ENCODE measurements at regions not wholly inside any gene's neighbourhood (a gene's known extent, or its start where the extent isn't known, plus 50 kb on each side); places are given as distances from the start of the nearest gene placed in this dataset.
"Not testable (repeated sequence)": the region's sequence is repeated elsewhere in the genome, so short reads cannot be mapped to it uniquely, and the experiment has no call there.

DNA sequence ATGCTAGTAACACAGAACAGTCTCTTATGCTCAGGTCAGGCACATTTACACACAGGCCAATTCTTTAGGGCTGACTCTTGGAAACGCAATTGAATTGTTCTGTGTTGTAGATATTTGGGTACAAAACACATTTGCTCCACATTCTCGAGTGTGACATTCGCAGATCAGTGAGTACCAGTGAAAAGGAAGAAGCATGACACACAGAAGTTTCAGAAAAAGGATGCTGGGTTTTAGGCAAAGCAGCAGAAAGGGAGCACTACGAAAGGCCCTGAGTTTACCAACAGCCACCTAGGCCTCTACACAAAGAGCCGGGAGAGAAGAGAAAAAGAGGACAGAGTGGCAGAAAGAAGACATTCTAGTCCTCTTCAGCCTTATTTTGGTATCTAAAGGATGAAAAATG is 254.4 kb upstream of the BTG1 start:
- Mint-ChIP-seq H3K27me3 (no peaks in the 10 kb centered on the region), H3K4me3 (peak overlapping the region; percentile 52), H3K27ac (peak overlapping the region; percentile 97), H3K9me3 (peaks cover 10% of the 10 kb centered on the region), H3K4me1 (peaks cover 100% of the 10 kb centered on the region), H3K36me3 (ENCODE audit: low read depth) (peaks cover 17% of the 10 kb centered on the region)
- ATAC-seq (no peak), DNase-seq (no peak)

DNA sequence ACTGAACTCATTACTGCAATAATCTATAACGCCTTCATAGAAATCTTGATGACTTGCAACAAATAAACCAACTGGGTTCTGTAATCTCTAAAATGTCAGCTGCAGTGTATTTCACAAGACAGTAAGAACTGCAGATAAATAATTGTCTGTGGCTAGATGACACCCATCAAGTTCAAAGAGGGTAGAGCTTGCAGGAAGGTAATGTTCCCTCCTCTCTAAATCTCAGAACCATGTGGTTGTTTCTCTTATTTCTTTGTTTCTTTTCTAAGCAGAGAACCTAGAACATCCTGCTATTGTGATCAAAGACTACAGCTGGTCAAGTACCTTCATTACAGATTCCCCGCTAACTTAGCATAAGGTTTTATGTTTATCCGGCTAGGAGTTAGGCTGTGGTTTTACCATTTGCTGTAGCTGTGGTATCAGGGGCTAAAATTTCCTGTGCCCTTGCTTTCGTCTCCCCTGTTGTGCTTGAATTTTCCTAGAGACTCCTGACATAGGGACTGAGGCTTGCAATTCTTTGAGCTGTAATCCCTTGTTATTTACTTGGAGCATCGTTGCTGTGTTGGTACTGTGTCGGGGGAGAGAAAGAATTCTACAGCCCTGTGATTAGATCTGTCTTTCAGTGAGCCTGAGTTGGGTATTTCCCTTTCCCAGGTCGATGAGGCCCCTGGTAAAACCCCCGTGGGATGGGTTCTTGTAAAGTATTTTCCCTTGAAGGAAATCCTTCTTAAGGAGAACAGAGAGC is 253.1 kb upstream of the BTG1 start:
- peaks cover 99% of the 10 kb centered on the region for H3K4me1 Mint-ChIP-seq
- ATAC-seq = peak; percentile 72
- no peak for DNase-seq
- H3K36me3 Mint-ChIP-seq (ENCODE audit: low read depth) = peaks cover 29% of the 10 kb centered on the region
- H3K9me3 Mint-ChIP-seq = peaks cover 23% of the 10 kb centered on the region
- peak overlapping the region; percentile 52 for H3K4me3 Mint-ChIP-seq
- peak overlapping the region; percentile 97 for H3K27ac Mint-ChIP-seq
- H3K27me3 Mint-ChIP-seq = no peaks in the 10 kb centered on the region

DNA sequence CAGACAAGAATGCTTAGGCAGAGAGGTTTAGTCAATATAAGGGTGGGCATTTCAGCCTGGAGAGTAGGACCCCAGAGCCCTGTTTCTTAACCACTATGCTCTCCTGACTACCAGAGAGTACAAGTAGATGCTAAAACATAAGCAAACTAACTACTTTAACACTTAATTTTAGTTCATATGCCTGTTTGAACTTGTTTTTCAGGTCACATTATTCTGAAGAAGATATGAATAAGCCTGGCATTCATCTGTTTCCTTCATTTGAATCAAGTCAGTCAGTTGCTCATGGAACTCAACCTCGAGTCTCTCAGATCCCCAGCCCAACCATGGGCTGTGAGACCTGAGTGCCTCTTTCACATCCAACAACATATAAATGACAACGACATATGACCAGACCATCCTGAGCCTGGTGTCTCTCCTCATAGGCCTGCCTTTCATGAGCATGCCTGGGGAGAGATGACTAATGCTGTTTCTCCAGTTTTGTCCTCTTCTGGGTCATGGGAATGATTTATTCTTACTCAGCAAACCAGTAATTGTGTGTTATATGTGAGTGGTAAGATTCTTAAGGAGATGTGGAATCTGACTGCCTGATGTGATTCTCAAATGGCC is 251.1 kb upstream of the BTG1 start:
- Mint-ChIP-seq H3K4me1 (peaks cover 91% of the 10 kb centered on the region), H3K9me3 (peaks cover 36% of the 10 kb centered on the region), H3K36me3 (ENCODE audit: low read depth) (peaks cover 43% of the 10 kb centered on the region), H3K27me3 (no peaks in the 10 kb centered on the region), H3K4me3 (no peak overlapping the region), H3K27ac (peak overlapping the region; percentile 97)
- DNase-seq = no peak
- peak; percentile 22 for ATAC-seq

DNA sequence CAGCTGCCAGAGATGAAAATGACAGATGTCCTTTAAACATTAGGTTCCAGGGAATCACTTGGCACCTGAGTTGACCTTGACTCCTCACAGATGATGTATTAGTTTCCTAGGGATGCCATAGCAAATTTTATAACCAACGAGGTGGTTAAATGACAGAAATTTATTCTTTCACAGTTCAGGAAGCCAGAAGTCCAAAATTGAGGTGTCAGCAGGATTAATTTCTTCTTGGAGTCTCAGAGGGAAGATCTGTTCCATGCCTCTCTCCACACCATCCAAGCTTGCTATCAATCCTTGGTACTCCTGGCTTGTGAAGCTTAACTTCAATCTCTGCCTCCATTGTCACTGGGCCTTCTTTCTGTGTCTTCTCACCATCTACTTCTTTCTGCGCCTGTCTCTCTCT is 249.7 kb upstream of the BTG1 start:
- peak overlapping the region; percentile 57 for H3K27ac Mint-ChIP-seq
- H3K4me3 Mint-ChIP-seq = no peak overlapping the region
- H3K9me3 Mint-ChIP-seq = peaks cover 36% of the 10 kb centered on the region
- peaks cover 43% of the 10 kb centered on the region for H3K36me3 Mint-ChIP-seq (ENCODE audit: low read depth)
- H3K4me1 Mint-ChIP-seq = peaks cover 88% of the 10 kb centered on the region
- no peak for DNase-seq
- ATAC-seq = no peak
- H3K27me3 Mint-ChIP-seq = no peaks in the 10 kb centered on the region

DNA sequence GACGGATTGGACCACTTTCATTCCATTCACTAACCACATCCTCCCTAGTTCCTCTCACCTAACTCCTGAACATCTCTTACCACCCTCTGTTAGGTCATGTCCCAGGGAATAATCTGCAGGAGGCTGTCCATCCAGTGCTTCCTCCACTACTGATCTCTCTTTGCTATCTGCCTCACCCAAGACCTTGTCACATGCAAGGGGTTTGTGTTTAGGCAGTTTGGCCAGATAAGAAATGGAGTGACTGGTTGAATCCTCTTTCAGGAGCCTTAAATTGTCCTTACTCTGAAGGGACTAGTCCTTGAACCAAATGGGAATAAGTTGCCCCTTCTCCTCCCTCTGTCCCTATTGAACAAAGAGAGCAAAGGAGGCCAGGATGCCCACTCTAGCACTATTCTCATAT is 249.2 kb upstream of the BTG1 start:
- H3K9me3 Mint-ChIP-seq = peaks cover 36% of the 10 kb centered on the region
- ATAC-seq (no peak), DNase-seq (no peak)
- H3K4me3 Mint-ChIP-seq = peak overlapping the region; percentile 23
- H3K27ac Mint-ChIP-seq = peak overlapping the region; percentile 57
- H3K27me3 Mint-ChIP-seq = no peaks in the 10 kb centered on the region
- H3K4me1 Mint-ChIP-seq = peaks cover 84% of the 10 kb centered on the region
- H3K36me3 Mint-ChIP-seq (ENCODE audit: low read depth) = peaks cover 40% of the 10 kb centered on the region

DNA sequence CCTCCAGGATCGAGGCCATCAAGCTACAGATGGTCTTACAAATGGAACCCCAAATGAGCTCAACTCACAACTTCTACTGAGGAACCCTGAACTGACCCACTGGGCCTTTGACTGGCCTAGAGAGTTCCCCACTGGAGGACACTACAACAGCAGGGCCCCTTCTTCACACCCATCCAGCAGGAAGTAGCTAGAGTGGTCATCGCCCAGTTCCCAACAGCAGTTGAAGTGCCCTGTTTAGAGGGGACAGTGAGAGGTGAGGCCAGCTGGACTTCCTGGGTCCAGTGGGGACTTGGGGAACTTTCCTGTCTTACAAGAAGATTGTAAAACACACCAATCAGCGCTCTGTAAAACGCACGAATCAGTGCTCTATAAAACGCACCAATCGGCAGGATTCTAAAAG is 247.9 kb upstream of the BTG1 start:
- peaks cover 72% of the 10 kb centered on the region for H3K4me1 Mint-ChIP-seq
- peaks cover 38% of the 10 kb centered on the region for H3K36me3 Mint-ChIP-seq (ENCODE audit: low read depth)
- no peak for ATAC-seq
- no peak overlapping the region for H3K4me3 Mint-ChIP-seq
- H3K9me3 Mint-ChIP-seq = peaks cover 36% of the 10 kb centered on the region
- H3K27ac Mint-ChIP-seq = no peak overlapping the region
- H3K27me3 Mint-ChIP-seq = no peaks in the 10 kb centered on the region
- peak; percentile 57 for DNase-seq

DNA sequence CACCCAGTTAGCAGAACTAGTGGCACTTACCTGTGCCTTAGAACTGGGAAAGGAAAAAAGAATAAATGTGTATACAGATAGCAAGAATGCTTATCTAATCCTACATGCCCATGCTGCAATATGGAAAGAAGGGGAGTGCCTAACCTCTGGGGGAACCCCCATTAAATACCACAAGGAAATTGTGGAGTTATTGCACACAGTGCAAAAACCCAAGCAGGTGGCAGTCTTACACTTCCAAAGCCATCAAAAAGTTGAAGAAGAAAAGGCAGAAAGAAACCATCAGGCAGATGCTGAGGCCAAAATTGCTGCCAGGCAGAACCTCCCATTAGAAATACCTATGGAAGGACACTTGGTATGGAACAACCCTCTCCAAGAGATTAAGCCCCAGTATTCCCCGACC is 246.1 kb upstream of the BTG1 start:
- H3K27ac Mint-ChIP-seq = peak overlapping the region; percentile 11

DNA sequence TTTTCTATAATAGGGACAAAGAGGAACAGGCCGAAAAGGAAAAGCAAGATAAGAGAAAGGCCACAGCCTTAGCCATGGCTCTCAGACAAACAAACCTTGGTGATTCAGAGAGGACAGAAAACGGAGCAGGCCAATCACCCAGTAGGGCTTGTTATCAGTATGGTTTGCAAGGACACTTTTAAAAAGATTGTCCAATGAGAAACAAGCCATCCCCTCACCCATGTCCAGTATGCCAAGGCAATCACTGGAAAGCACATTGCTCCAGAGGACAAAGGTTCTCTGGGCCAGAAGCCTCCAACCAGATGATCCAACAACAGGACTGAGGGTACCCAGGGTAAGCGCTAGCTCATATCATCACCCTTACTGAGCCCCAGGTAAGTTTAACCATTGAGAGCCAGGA is 243.8 kb upstream of the BTG1 start:
- Mint-ChIP-seq H3K4me1 (peaks cover 40% of the 10 kb centered on the region), H3K4me3 (no peak overlapping the region), H3K27ac (no peak overlapping the region), H3K9me3 (peaks cover 21% of the 10 kb centered on the region), H3K36me3 (ENCODE audit: low read depth) (peaks cover 21% of the 10 kb centered on the region), H3K27me3 (no peaks in the 10 kb centered on the region)
- DNase-seq = no peak
- ATAC-seq = no peak

More for the DNA sequence above, 246.1 kb upstream of the BTG1 start:
- not testable (repeated sequence) for H3K4me3 Mint-ChIP-seq, H3K27me3 Mint-ChIP-seq, DNase-seq, ATAC-seq
- H3K36me3 Mint-ChIP-seq (ENCODE audit: low read depth) = peaks cover 35% of the 10 kb centered on the region
- peaks cover 57% of the 10 kb centered on the region for H3K4me1 Mint-ChIP-seq
- H3K9me3 Mint-ChIP-seq = peaks cover 36% of the 10 kb centered on the region

DNA sequence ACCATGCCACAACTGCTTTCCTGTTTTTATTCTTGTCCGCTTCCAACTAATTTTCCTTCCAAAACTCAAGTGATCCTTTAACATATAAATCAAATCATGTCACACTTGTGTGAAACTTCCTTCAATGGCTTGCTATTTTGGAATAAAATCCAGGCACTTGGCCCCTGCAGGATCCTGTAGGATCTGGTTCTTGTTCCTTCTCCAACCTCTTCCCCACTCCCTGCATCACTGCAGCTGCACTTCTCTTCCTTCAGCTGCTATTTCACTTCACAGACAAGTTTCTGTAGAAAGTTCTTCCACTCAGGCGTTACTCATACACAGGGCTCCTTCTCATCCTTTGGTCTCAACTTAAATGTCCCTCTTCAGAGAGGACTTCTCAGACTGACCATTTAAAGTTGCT is 239.7 kb upstream of the BTG1 start:
- no peak overlapping the region for H3K4me3 Mint-ChIP-seq
- ATAC-seq = no peak
- no peaks in the 10 kb centered on the region for H3K36me3 Mint-ChIP-seq (ENCODE audit: low read depth)
- no peaks in the 10 kb centered on the region for H3K27me3 Mint-ChIP-seq
- H3K4me1 Mint-ChIP-seq = peaks cover 18% of the 10 kb centered on the region
- no peak for DNase-seq
- H3K9me3 Mint-ChIP-seq = no peaks in the 10 kb centered on the region
- no peak overlapping the region for H3K27ac Mint-ChIP-seq

DNA sequence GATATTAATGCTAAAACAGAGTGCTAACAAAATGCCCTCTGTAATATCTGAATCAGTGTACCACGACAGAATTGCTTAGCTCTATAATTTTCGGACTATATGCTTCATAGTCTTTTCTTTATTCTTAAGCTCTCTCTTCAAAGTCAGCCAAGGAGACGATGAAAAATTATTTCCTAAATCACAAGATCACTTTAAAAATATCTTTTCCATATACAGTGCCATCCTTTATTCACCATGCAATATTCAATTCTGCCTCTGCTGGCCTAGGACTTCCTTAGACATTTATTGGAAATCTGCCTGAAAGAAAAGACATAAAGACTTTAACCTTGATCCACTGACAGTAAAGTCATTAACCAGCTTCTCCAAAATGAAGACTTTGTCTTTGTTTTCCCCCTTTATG is 238.9 kb upstream of the BTG1 start:
- Mint-ChIP-seq H3K27me3 (no peaks in the 10 kb centered on the region), H3K36me3 (ENCODE audit: low read depth) (no peaks in the 10 kb centered on the region), H3K27ac (no peak overlapping the region), H3K4me3 (no peak overlapping the region), H3K9me3 (no peaks in the 10 kb centered on the region), H3K4me1 (peaks cover 24% of the 10 kb centered on the region)
- ATAC-seq = no peak
- no peak for DNase-seq

DNA sequence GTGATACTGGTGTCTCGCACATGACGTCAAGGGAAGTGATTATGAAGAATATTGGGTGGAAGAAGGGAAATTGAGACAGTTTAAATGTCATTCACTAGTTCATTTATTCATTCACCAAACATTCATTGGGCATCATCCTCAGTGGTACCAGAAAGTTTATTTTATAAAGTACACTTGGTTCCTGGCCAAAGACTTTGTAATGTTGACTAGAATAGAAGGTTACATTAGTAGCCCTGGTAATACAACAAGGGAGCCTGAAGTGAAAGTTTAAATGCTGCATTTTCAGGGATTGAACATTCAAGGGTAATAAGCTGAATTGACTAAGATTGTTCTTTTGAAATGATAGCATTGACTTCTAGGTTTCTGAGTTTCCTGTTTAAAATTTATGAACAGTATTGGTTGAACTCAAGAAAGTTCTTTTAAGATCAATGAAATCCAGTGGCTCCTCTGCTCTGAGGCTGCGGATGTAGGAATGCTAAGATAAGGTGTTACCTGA is 236.8 kb upstream of the BTG1 start:
- ATAC-seq = no peak
- H3K27me3 Mint-ChIP-seq = no peaks in the 10 kb centered on the region
- peaks cover 33% of the 10 kb centered on the region for H3K4me1 Mint-ChIP-seq
- no peaks in the 10 kb centered on the region for H3K9me3 Mint-ChIP-seq
- H3K36me3 Mint-ChIP-seq (ENCODE audit: low read depth) = no peaks in the 10 kb centered on the region
- no peak for DNase-seq
- H3K4me3 Mint-ChIP-seq = no peak overlapping the region
- no peak overlapping the region for H3K27ac Mint-ChIP-seq

DNA sequence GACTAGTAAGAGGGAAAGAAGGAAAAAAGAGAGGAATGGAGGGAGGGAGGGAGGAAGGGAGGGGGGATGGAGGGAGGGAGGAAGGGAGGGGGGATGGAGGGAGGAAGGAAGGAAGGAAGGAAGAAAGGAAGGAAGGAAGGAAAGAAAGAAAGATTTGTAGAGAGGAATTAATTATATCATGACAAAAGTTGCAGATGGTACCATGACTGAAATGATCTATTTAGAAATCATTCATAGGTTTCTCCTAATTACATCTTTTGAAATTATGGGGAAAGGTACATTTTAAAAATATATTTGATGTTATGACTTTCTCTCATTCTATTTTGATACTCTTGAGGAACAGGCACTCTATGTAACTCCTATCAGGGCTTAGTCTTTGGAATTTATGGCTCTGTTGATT is 236.2 kb upstream of the BTG1 start:
- no peaks in the 10 kb centered on the region for H3K36me3 Mint-ChIP-seq (ENCODE audit: low read depth)

DNA sequence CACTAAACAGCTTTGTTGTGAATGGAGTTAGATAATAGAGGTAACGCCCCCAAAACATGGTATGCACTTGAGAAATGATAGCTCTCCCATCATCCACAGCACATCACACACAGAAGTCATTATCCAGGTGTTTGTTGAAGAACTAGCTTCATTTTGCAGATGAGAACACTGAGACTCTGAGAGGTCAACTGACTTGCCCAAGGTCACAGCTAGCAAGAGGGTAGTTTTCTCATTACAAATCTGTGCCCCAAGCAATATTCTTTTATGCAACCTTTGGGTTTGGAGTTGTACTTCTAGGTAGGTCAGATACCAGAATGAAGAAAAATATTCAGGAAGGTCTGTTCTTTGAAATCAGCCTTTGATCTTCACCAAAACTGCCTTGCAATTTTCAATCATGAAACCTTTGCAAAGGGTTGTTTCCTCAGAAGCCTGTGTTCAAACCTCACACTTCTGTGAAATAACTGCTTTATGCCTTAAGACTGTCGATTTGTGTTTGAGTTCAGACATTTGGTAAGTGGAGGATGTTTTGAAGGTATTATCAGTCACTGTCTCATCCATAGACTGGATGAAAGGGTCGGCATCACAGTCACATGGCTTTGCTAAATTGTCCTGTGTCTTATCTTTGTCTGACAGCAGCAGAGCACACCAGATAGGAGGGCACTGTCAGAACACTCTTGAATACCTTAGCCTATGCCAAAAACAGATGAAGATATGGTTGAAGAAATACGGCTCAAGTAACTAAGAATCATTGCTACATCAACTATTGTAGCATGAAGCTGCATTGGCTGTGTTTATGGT is 233.2 kb upstream of the BTG1 start:
- no peak for DNase-seq
- H3K27ac Mint-ChIP-seq = no peak overlapping the region
- peaks cover 25% of the 10 kb centered on the region for H3K4me1 Mint-ChIP-seq
- no peaks in the 10 kb centered on the region for H3K36me3 Mint-ChIP-seq (ENCODE audit: low read depth)
- ATAC-seq = no peak
- H3K9me3 Mint-ChIP-seq = no peaks in the 10 kb centered on the region
- no peaks in the 10 kb centered on the region for H3K27me3 Mint-ChIP-seq
- no peak overlapping the region for H3K4me3 Mint-ChIP-seq

More for the DNA sequence above, 236.2 kb upstream of the BTG1 start:
- DNase-seq (no peak), ATAC-seq (no peak)
- H3K4me3 Mint-ChIP-seq = no peak overlapping the region
- H3K27ac Mint-ChIP-seq = no peak overlapping the region
- H3K27me3 Mint-ChIP-seq = no peaks in the 10 kb centered on the region
- H3K4me1 Mint-ChIP-seq = peaks cover 31% of the 10 kb centered on the region
- H3K9me3 Mint-ChIP-seq = no peaks in the 10 kb centered on the region

DNA sequence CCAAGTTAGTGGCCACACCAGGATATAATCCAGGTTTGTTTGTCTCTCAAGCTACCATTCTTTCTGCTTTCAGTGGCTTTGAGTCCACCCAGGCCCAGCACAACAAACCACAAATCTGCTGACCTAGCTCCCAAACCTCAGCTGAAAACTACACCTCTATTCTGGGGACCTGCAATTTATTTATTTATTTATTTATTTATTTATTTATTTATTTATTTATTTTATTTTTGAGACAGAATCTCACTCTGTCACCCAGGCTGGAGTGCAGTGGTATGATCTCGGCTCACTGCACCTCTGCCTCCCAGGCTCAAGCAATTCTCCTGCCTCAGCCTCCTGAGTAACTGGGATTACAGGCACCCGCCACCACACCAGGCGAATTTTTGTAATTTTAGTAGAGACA is 229.9 kb upstream of the BTG1 start:
- peaks cover 28% of the 10 kb centered on the region for H3K4me1 Mint-ChIP-seq
- not testable (repeated sequence) for H3K9me3 Mint-ChIP-seq; DNase-seq; H3K27ac Mint-ChIP-seq; ATAC-seq; H3K36me3 Mint-ChIP-seq (ENCODE audit: low read depth); H3K4me3 Mint-ChIP-seq; H3K27me3 Mint-ChIP-seq

DNA sequence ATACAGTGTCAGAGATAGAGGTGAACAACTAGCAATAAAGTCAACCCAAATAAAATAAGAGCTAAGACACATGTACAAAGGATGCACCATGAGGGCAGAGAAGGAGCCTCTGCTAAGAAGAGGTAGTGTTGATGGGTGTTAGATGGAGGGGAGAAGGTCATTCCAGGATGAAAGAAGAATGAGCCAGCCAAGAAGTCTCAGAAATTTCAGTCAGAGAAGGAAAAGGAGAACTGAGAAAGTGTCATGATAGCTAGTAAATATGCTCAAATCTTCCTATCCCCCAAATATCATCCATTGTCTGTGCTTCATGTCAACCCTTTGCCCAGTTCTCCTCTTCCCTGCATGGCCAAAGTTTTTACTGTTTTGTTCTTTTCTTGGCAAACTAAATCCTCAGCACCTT is 225.2 kb upstream of the BTG1 start:
- H3K27me3 Mint-ChIP-seq = no peaks in the 10 kb centered on the region
- peaks cover 19% of the 10 kb centered on the region for H3K4me1 Mint-ChIP-seq
- peaks cover 15% of the 10 kb centered on the region for H3K9me3 Mint-ChIP-seq
- ATAC-seq (no peak), DNase-seq (no peak)
- H3K4me3 Mint-ChIP-seq = no peak overlapping the region
- H3K36me3 Mint-ChIP-seq (ENCODE audit: low read depth) = no peaks in the 10 kb centered on the region
- H3K27ac Mint-ChIP-seq = no peak overlapping the region
